ENCODE measurements at regions not wholly inside any gene's neighbourhood (a gene's known extent, or its start where the extent isn't known, plus 50 kb on each side); places are given as distances from the start of the nearest gene placed in this dataset.

GRCh38 chr20:18981962-18982539 lies 168.5 kb downstream of the SCP2D1 start:
- TF ChIP-seq CTCF (IDR thresholded peaks at IDR 0.05) (no peak), EP300 (IDR thresholded peaks at IDR 0.05) (no peak), POLR2A (IDR thresholded peaks at IDR 0.05) (no peak), POLR2AphosphoS5 (IDR thresholded peaks at IDR 0.05) (no peak)
